ENCODE measurements at regions not wholly inside any gene's neighbourhood (a gene's known extent, or its start where the extent isn't known, plus 50 kb on each side); places are given as distances from the start of the nearest gene placed in this dataset.
"Not testable (repeated sequence)": the region's sequence is repeated elsewhere in the genome, so short reads cannot be mapped to it uniquely, and the experiment has no call there.

DNA sequence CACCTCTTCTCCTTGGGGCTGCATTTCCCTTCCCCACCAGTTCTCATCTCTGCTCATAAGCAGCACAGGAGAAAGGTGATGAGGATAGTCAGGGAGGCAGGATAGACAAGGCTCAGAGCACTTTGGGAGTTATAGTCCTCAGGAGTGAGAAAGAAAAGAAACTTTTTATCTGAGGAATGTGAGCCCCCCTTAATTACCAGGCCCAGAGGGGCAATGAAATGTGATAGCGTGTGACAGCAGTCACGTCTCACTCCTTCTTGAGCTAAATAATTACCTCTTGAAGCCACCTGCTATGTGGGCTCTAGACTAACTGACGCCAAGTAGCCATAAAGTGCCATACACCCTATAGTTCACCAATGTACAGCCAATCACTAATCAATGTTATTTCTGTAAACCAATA lies 105.8 kb downstream of the SPP2 start:
- DNase-seq (ENCODE audit: low read depth): no peak

DNA sequence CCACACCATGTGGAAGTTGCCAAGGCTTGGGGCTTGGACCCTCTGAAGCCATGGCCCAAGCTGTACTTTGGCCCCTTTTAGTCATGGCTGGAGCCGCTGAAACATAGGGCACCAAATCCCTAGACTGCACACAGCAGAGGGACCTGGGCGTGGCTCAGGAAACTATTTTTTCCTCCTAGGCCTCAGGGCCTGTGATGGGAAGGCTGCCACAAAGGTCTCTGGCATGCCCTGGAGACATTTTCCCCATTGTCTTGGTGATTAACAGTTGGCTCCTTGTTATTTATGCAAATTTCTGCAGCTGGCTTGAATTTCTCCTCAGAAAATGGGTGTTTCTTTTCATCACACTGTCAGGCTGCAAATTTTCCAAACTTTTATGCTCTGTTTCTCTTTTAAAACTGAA lies 102.3 kb downstream of the SPP2 start:
- DNase-seq (ENCODE audit: low read depth): not testable (repeated sequence)

DNA sequence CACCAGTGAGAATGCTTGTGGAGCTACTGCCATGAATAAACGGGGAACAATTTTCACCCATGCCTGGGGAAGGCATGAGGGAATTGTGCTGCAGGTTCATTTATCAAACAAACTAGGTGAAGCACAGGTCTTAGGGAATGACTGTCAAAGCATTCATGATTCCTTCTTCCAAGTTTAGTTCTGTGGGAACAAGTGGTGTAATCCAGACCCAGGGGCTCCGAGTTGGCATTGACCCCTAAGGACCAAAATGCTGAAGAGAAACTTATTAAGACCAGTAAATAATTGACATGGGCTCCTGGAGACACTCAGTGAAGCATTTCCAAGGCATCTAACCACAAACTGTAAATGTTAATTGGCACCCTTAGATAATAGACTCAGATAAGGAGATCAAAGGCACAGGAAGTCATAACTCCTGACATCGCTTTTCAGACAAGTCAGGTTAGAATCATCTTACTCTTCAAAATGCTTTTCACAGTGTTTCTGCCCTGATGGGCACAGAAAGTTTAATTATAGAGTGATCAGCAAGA lies 96.9 kb downstream of the SPP2 start:
- DNase-seq (ENCODE audit: low read depth): no peak

DNA sequence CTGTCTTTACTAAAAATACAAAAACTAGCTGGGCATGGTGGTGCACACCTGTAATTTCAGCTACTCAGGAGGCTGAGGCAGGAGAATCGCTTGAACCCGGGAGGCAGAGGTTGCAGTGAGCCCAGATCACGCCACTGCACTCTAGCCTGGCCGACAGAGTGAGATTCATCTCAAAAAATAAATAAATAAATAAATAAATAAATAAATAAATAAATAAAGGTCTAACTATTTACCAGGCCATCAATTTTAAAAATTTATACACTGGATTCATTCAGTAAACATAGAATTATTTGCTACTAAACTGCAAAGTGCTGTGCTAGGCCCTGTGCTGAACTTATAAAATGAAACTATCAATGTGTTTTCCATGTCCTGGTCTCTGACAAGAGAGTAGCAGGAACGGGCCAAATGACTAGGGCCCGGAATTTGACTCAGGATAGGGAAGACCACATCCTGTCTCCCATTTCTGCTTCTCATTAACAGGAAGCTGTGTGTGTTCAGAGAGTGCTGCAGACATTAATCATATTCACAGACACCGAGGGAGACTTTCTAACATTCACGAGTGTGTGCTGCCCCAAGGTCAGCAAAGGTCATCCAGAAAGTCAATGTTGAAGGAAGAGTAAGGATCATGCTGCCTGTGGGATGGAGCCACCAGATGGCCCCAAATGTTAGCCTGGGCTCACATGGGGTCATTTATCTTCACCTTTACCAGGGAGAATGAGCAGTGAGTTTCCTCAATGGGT lies 95.8 kb downstream of the SPP2 start:
- no peak for DNase-seq (ENCODE audit: low read depth)

DNA sequence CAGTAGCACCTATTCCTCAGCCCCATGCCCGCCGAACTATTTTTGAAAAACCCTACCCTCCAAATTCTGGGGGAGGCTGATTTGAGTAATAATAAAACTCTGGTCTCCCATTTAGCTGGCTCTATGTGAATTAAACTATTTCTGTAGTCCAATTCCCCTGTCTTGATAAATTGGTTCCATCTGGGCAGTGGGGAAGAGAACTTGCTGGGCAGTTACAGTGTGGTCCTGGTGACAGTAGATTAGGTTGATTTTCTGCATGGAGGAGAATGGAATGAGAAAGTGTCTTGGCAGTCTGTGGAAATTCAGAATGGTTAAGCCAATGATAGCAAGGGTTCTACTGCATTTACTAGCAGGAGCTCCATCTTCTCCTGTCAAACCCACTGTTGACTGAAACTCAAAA lies 95.0 kb downstream of the SPP2 start:
- DNase-seq (ENCODE audit: low read depth): no peak

DNA sequence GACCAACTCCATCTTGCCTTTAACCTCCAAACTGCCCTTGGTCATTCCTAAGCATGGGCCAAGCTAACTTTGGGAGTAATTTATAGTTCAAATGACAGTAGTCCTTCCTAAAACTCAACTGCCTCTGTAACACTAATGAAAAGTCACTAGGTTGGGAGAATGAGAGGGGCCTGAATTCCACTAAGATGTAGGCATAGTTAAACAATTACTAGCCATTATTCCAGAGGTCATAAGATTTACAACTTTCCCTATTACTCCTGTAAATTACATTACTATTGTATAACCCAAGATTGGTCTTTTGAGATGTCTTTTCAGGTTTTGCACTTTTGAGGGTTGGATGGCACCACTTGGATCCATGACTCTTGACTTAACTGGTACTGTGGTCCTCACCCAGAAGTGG lies 94.6 kb downstream of the SPP2 start:
- no peak for DNase-seq (ENCODE audit: low read depth)

DNA sequence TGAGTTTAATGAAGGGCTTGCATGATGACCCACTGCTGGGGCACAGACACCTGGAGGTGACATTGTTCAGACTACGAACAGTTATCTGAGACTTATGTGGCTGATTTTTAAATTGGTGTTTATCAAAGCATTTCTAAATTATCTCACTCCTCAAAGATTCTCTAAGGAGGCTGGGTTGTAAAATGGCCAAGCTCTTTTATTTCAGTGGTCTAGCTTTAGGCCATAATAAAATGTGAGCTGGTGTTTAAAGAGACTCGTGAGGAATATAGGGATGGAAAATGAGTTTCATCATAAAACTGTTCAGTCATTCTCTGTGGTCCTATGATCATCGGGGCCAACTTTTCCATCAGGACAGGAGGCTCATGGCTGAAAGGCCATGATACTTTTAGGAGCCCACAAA lies 93.4 kb downstream of the SPP2 start:
- DNase-seq (ENCODE audit: low read depth): no peak

DNA sequence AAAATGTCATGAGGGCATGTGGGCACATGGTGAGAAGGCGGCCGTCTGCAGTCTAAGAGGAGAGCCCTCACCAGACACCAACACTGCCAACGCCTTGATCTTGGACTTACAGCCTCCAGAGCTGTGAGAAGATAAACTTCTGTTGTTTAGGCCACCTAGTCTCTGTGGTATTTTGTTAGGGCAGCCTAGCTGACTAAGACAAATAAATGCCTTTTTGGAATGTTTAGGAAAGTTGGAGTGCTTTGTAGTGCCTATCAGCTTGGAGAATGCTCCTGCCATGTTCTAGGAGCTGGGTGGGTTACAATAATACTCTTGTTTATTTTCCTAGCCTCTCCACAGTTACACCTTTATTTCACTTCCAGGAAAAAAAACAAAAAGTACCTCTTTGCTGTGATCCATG lies 92.0 kb downstream of the SPP2 start:
- DNase-seq (ENCODE audit: low read depth): no peak

DNA sequence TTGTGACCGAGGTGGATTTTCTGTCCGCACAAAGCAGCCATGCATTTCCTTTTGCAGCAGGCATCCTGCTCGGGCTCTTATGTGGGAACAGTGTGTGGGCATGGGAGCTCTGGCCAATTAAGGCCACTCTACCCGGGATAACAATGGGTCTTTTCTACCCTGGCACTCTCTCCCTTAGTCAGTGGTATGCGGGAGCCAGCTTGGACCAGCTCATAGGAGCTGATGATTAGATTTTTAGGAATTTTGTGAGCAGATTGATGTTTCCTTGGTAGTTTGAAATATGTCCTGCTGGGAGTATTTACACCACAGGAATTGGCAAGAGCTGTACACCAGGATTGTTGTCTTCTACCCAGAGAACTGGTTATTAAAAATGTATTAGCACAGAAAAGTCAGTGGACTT lies 89.3 kb downstream of the SPP2 start:
- no peak for DNase-seq (ENCODE audit: low read depth)

DNA sequence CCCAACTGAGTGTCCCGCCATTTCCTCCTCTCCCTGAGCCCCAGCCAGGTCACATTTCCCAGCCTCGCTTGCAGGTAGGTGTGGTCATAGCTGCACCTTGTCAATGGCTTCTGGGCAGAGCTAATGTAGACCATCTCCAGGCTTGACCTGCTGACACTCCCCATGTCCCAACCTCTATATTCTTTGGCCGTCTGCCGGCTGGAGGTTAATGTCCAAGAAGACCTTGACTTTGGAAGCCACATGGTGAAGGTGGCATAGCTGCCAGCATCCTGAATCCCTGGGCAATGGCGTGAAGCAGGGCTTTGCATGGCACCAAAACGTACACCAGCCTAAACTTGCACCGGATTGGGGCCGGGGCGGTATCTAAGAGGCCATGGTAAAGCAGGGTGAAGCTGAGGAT lies 88.3 kb downstream of the SPP2 start:
- no peak for DNase-seq (ENCODE audit: low read depth)

DNA sequence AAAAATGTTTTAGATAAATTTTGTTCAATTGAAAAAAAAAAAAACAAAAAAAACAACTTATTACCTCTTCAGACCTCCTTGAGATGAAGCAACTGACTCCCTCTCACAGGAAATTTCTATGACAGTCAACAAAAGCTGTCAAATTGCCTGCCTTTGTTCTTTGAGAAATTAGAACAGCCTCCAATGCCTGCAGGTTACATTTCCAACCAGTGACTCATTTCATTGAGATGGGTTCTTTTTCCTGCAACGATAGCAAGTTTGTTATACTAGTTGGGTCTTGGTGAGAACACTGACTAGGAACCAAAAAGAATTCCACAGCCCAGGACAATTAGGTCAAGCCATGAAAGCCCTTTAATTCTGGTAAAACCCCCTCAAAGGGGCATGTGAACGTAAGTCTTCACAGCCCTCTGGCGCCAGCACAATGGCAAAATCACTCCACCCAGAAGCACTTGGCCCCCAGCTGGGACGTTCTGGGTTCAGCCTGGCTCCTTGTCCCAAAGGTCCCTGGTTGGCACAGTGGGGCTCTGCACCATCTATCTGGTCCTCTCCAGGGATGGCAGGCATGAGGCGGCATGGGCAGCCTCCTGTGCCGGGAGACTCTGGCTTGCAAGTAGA lies 87.0 kb downstream of the SPP2 start:
- DNase-seq (ENCODE audit: low read depth): no peak

DNA sequence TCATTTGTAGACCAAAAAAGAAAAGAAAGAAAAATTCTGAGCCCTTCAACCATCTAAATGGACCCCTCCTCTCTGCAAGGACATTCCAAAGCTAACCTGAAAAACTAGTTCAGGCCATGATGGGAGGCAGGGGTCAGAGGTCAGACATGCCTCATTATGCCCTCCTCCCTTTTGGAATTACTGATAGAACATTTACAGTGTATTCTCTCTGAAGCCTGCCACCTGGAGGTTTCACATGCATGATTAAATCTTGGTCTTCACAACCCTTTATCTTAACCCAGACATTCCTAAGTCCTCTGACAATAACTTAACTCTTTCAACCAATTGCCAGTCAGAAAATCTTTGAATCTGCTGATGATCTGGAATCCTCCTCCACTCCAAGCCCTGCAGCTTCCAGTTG lies 86.0 kb downstream of the SPP2 start:
- no peak for DNase-seq (ENCODE audit: low read depth)

DNA sequence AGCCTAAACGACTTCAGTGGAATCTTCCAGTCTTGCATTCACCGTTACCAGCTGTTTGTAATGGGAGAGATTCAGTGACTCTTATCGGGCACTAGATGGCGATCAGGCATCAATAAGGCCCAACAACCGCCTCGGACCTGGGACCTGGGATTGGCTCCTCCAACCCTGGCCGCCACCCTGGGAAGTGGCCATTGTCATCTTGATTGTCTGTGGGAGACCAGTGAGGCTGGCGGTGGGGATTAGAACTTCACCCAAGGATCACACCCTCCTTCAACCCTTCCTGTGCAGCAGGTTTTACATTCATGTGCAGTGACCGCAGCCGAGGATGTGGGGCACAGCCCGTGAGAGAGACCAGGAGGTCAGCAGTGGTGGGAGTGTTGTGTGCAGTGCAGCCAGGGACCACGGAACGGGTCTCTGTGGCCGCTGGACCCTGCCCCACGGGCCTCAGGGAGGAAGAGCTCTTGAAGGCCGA lies 85.3 kb downstream of the SPP2 start:
- DNase-seq (ENCODE audit: low read depth): peak; percentile 27

DNA sequence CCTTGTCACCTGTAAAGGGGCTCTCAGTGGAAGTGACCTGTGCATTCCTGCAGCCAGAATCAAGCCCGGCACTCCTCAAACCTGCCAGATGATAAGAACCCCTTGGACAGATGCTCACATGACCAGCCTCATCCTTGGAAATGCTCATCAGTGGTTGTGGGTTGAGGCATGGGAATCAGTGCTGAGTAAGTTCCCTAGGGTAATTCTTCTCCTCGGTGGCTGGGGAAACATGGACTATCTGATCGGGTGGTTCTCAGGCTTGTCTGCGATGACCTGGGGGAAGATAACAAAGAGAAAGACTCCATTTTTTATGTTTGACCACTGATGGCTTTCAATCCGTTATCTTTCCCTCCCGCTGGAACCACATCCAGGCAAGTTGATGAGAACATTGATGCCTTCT lies 84.0 kb downstream of the SPP2 start:
- DNase-seq (ENCODE audit: low read depth): no peak

DNA sequence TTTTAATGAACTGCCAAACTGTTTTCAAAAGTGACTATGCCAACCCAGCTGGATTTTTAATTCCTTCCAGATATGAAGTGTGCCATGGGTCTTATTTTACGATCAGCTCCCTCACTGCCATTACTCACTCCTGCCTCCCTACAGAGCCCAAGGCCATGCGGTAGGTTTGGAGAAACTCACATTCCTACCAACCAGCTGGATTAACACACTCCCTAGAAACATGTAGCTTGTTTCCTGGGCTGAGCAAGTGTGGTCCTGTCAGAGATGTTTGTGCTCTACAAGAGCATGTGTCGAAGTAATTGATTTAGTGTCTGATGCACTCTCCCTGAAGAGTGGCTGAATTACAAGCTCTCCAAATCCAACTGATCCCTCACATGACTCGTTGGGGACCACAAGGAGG lies 82.5 kb downstream of the SPP2 start:
- DNase-seq (ENCODE audit: low read depth): no peak

DNA sequence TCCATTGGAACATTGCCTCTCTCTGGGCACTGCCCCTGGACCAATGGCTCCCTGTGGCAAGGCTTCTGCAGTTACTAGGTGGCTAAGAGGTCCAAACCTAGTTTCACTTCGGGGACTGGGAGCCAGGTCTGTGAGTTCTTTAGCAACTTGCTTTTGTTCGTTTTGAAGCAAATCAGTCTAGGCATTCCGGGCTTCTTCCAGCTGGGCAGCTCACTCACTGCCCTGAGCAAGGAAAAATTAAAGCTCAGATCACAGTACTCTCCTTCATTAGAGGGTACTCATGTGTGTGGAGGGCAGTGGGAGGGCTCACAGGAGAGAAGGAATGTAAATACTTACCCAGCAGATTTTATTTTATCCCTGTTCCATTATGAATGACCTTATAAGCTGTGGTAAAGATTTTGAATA lies 80.3 kb downstream of the SPP2 start:
- DNase-seq (ENCODE audit: low read depth): no peak

DNA sequence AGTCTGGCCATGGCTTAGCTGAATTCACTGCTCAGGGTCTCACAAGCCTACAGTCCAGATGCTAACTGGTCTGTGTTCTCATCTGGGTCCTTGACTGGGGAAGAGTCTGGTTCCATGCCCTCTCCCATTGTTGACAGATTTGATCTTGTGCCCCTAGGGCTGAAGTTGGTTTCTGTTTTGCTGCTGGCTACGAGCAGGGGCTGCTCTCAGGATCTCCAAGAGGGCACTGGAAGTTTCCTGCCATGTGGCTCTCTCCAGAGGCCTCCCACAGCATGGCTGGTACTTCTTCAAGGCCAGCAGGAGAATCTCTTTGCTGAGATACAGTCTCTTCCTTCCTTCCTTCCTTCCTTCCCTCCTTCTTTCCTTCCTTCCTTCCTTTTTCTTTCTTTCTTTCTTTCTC lies 78.1 kb downstream of the SPP2 start:
- no peak for DNase-seq (ENCODE audit: low read depth)
